ENCODE measurements at regions not wholly inside any gene's neighbourhood (a gene's known extent, or its start where the extent isn't known, plus 50 kb on each side); places are given as distances from the start of the nearest gene placed in this dataset.

GRCh38 chr9:107627781-107628180 is 138.2 kb upstream of the KLF4 start:
- H3K4me3 ChIP-seq (ENCODE audit: insufficient read length, low read depth), result no peak overlapping the region
- TF ChIP-seq ZNF274 (IDR thresholded peaks at IDR 0.05; ENCODE audit: low read depth, low read length), result no peak
- no peak for TF ChIP-seq SUZ12 (IDR thresholded peaks at IDR 0.05; ENCODE audit: extremely low read depth, insufficient read depth, insufficient read length)
- no peak for TF ChIP-seq YY1 (IDR thresholded peaks at IDR 0.05; ENCODE audit: insufficient read depth, insufficient read length)
- no peak for DNase-seq (ENCODE audit: low read depth, low spot score)

GRCh38 chr9:107626118-107626517 is 136.5 kb upstream of the KLF4 start:
- Histone ChIP-seq H3K9ac (ENCODE audit: insufficient read length, low read depth) (no peak overlapping the region), H3K4me3 (ENCODE audit: insufficient read length, low read depth) (no peak overlapping the region), H3K4me1 (ENCODE audit: insufficient read depth, insufficient read length) (peaks cover 12% of the 10 kb centered on the region), H3K9me3 (ENCODE audit: insufficient read depth, low read length) (peaks cover 9% of the 10 kb centered on the region; the same call in 1 of the 2 replicates), H3K27me3 (ENCODE audit: insufficient read depth, insufficient read length) (no peaks in the 10 kb centered on the region), H3K36me3 (ENCODE audit: insufficient read depth, insufficient read length, low read length) (no peaks in the 10 kb centered on the region)
- no peak for TF ChIP-seq YY1 (IDR thresholded peaks at IDR 0.05; ENCODE audit: insufficient read depth, insufficient read length)
- TF ChIP-seq SUZ12 (IDR thresholded peaks at IDR 0.05; ENCODE audit: extremely low read depth, insufficient read depth, insufficient read length), result no peak
- TF ChIP-seq ZNF274 (IDR thresholded peaks at IDR 0.05; ENCODE audit: low read depth, low read length), result no peak
- no peak for DNase-seq (ENCODE audit: low read depth, low spot score)

More at GRCh38 chr9:107627781-107628180, 138.2 kb upstream of the KLF4 start:
- H3K9me3 ChIP-seq (ENCODE audit: insufficient read depth, low read length), result peaks cover 9% of the 10 kb centered on the region; the same call in 1 of the 2 replicates
- no peaks in the 10 kb centered on the region for H3K36me3 ChIP-seq (ENCODE audit: insufficient read depth, insufficient read length, low read length)
- no peak overlapping the region for H3K9ac ChIP-seq (ENCODE audit: insufficient read length, low read depth)
- H3K4me1 ChIP-seq (ENCODE audit: insufficient read depth, insufficient read length), result peaks cover 14% of the 10 kb centered on the region
- H3K27me3 ChIP-seq (ENCODE audit: insufficient read depth, insufficient read length), result no peaks in the 10 kb centered on the region

GRCh38 chr9:107625383-107625984 is 135.9 kb upstream of the KLF4 start:
- H3K27me3 ChIP-seq (ENCODE audit: insufficient read depth, insufficient read length), result no peaks in the 10 kb centered on the region

GRCh38 chr9:107624234-107624948 is 134.8 kb upstream of the KLF4 start:
- no peaks in the 10 kb centered on the region for H3K27me3 ChIP-seq (ENCODE audit: insufficient read depth, insufficient read length)
- no peaks in the 10 kb centered on the region for H3K36me3 ChIP-seq (ENCODE audit: insufficient read depth, insufficient read length, low read length)
- H3K9me3 ChIP-seq (ENCODE audit: insufficient read depth, low read length), result peaks cover 9% of the 10 kb centered on the region; the same call in 1 of the 2 replicates
- TF ChIP-seq ZNF274 (IDR thresholded peaks at IDR 0.05; ENCODE audit: low read depth, low read length) (no peak), SUZ12 (IDR thresholded peaks at IDR 0.05; ENCODE audit: extremely low read depth, insufficient read depth, insufficient read length) (no peak)
- peaks cover 12% of the 10 kb centered on the region for H3K4me1 ChIP-seq (ENCODE audit: insufficient read depth, insufficient read length)
- no peak overlapping the region for H3K4me3 ChIP-seq (ENCODE audit: insufficient read length, low read depth)
- no peak overlapping the region for H3K9ac ChIP-seq (ENCODE audit: insufficient read length, low read depth)
- DNase-seq (ENCODE audit: low read depth, low spot score), result no peak

More at GRCh38 chr9:107625383-107625984, 135.9 kb upstream of the KLF4 start:
- Histone ChIP-seq H3K36me3 (ENCODE audit: insufficient read depth, insufficient read length, low read length) (no peaks in the 10 kb centered on the region), H3K9me3 (ENCODE audit: insufficient read depth, low read length) (peaks cover 9% of the 10 kb centered on the region; the same call in 1 of the 2 replicates), H3K4me1 (ENCODE audit: insufficient read depth, insufficient read length) (peaks cover 12% of the 10 kb centered on the region), H3K9ac (ENCODE audit: insufficient read length, low read depth) (no peak overlapping the region), H3K4me3 (ENCODE audit: insufficient read length, low read depth) (no peak overlapping the region)
- TF ChIP-seq YY1 (IDR thresholded peaks at IDR 0.05; ENCODE audit: insufficient read depth, insufficient read length) (no peak), SUZ12 (IDR thresholded peaks at IDR 0.05; ENCODE audit: extremely low read depth, insufficient read depth, insufficient read length) (no peak), ZNF274 (IDR thresholded peaks at IDR 0.05; ENCODE audit: low read depth, low read length) (no peak)
- no peak for DNase-seq (ENCODE audit: low read depth, low spot score)

GRCh38 chr9:107621436-107621835 is 131.9 kb upstream of the KLF4 start:
- DNase-seq (ENCODE audit: low read depth, low spot score), result no peak
- H3K9me3 ChIP-seq (ENCODE audit: insufficient read depth, low read length), result peaks cover 9% of the 10 kb centered on the region; the same call in 1 of the 2 replicates
- H3K4me1 ChIP-seq (ENCODE audit: insufficient read depth, insufficient read length), result peaks cover 4% of the 10 kb centered on the region
- no peak for TF ChIP-seq SUZ12 (IDR thresholded peaks at IDR 0.05; ENCODE audit: extremely low read depth, insufficient read depth, insufficient read length)
- TF ChIP-seq YY1 (IDR thresholded peaks at IDR 0.05; ENCODE audit: insufficient read depth, insufficient read length), result no peak
- no peak for TF ChIP-seq ZNF274 (IDR thresholded peaks at IDR 0.05; ENCODE audit: low read depth, low read length)
- H3K27me3 ChIP-seq (ENCODE audit: insufficient read depth, insufficient read length), result no peaks in the 10 kb centered on the region
- no peak overlapping the region for H3K4me3 ChIP-seq (ENCODE audit: insufficient read length, low read depth)
- no peaks in the 10 kb centered on the region for H3K36me3 ChIP-seq (ENCODE audit: insufficient read depth, insufficient read length, low read length)
- no peak overlapping the region for H3K9ac ChIP-seq (ENCODE audit: insufficient read length, low read depth)

GRCh38 chr9:107620801-107621200 is 131.2 kb upstream of the KLF4 start:
- DNase-seq (ENCODE audit: low read depth, low spot score), result no peak
- Histone ChIP-seq H3K27me3 (ENCODE audit: insufficient read depth, insufficient read length) (no peaks in the 10 kb centered on the region), H3K36me3 (ENCODE audit: insufficient read depth, insufficient read length, low read length) (no peaks in the 10 kb centered on the region), H3K4me3 (ENCODE audit: insufficient read length, low read depth) (no peak overlapping the region), H3K4me1 (ENCODE audit: insufficient read depth, insufficient read length) (peaks cover 4% of the 10 kb centered on the region), H3K9ac (ENCODE audit: insufficient read length, low read depth) (no peak overlapping the region), H3K9me3 (ENCODE audit: insufficient read depth, low read length) (peaks cover 9% of the 10 kb centered on the region; the same call in 1 of the 2 replicates)
- TF ChIP-seq SUZ12 (IDR thresholded peaks at IDR 0.05; ENCODE audit: extremely low read depth, insufficient read depth, insufficient read length), result no peak
- no peak for TF ChIP-seq ZNF274 (IDR thresholded peaks at IDR 0.05; ENCODE audit: low read depth, low read length)

GRCh38 chr9:107620236-107620635 is 130.7 kb upstream of the KLF4 start:
- no peak for TF ChIP-seq SUZ12 (IDR thresholded peaks at IDR 0.05; ENCODE audit: extremely low read depth, insufficient read depth, insufficient read length)
- no peak for TF ChIP-seq YY1 (IDR thresholded peaks at IDR 0.05; ENCODE audit: insufficient read depth, insufficient read length)
- no peak for TF ChIP-seq ZNF274 (IDR thresholded peaks at IDR 0.05; ENCODE audit: low read depth, low read length)
- H3K4me1 ChIP-seq (ENCODE audit: insufficient read depth, insufficient read length), result peaks cover 4% of the 10 kb centered on the region
- no peaks in the 10 kb centered on the region for H3K36me3 ChIP-seq (ENCODE audit: insufficient read depth, insufficient read length, low read length)
- DNase-seq (ENCODE audit: low read depth, low spot score), result no peak
- H3K27me3 ChIP-seq (ENCODE audit: insufficient read depth, insufficient read length), result no peaks in the 10 kb centered on the region
- H3K4me3 ChIP-seq (ENCODE audit: insufficient read length, low read depth), result no peak overlapping the region
- H3K9me3 ChIP-seq (ENCODE audit: insufficient read depth, low read length), result peaks cover 9% of the 10 kb centered on the region; the same call in 1 of the 2 replicates
- no peak overlapping the region for H3K9ac ChIP-seq (ENCODE audit: insufficient read length, low read depth)

All from NT2/D1 (cell line).